CD14-positive monocyte (primary cell): ENCODE measurements at regions not wholly inside any gene's neighbourhood (a gene's known extent, or its start where the extent isn't known, plus 50 kb on each side); places are given as distances from the start of the nearest gene placed in this dataset.

Source experiments
- DNase-seq, 3 donors: peaks; one replicate each; pipeline ENCODE4 v3.0.0-alpha.2; 2011 to 2022
- H2AFZ ChIP-seq: 2 replicates; pipeline ENCODE4 v1.6.0; 2012; ENCODE audit warnings: mild to moderate bottlenecking, low read depth, low read length, inconsistent platforms; ENCODE audit not compliant: insufficient read depth, poor library complexity, severe bottlenecking
- H3K27ac ChIP-seq, 2 donors: 1 replicate in 1 of 2; 2 replicates in 1 of 2; pipeline ENCODE4 v1.5.1; 2012 to 2013; ENCODE audit warnings: low read length in 2 of 2, control low read depth in 1 of 2, inconsistent platforms in 1 of 2, low read depth in 1 of 2, mild to moderate bottlenecking in 1 of 2
- H3K27me3 ChIP-seq, 2 donors: one replicate each; pipeline versions ENCODE4 v1.6.0 to v1.6.1; 2011 to 2013; ENCODE audit warnings: low read length in 2 of 2; ENCODE audit not compliant: control insufficient read depth in 2 of 2, insufficient read depth in 2 of 2
- H3K36me3 ChIP-seq, 2 donors: replicated peaks in 1 of 2; 1 replicate in 1 of 2; 2 replicates in 1 of 2; pipeline versions ENCODE4 v1.5.1 to v1.6.1; 2012 to 2013; ENCODE audit warnings: low read length in 2 of 2, control low read depth in 1 of 2, inconsistent platforms in 1 of 2, mild to moderate bottlenecking in 1 of 2; ENCODE audit not compliant: insufficient read depth in 2 of 2, control insufficient read depth in 1 of 2
- H3K4me1 ChIP-seq, 2 donors: 1 replicate in 1 of 2; 2 replicates in 1 of 2; pipeline versions ENCODE4 v1.5.1 to v1.6.1; 2012 to 2013; ENCODE audit warnings: low read length in 2 of 2, control low read depth in 1 of 2, inconsistent platforms in 1 of 2, mild to moderate bottlenecking in 1 of 2, moderate library complexity in 1 of 2; ENCODE audit not compliant: insufficient read depth in 2 of 2, control insufficient read depth in 1 of 2
- H3K4me2 ChIP-seq: replicated peaks from 2 replicates; pipeline ENCODE3; 2012; ENCODE audit warnings: low read length, moderate library complexity, mild to moderate bottlenecking; ENCODE audit not compliant: poor library complexity, severe bottlenecking; ENCODE audit errors: extremely low read depth
- H3K4me3 ChIP-seq, 3 experiments: fragments of 200-600 bp in 1 of 3; sonication (generic) in 1 of 3; replicated peaks in 1 of 3; 1 replicate in 2 of 3; 2 replicates in 1 of 3; pipeline ENCODE4 v1.5.1; 2011 to 2013; ENCODE audit warnings: low read length in 3 of 3, mild to moderate bottlenecking in 3 of 3, control low read depth in 2 of 3, low read depth in 2 of 3, inconsistent platforms in 1 of 3, moderate library complexity in 1 of 3
- H3K79me2 ChIP-seq: 2 replicates; pipeline ENCODE4 v1.6.0; 2012; ENCODE audit warnings: mild to moderate bottlenecking, control low read depth, inconsistent platforms, low read length, moderate library complexity; ENCODE audit not compliant: insufficient read depth
- H3K9ac ChIP-seq: 2 replicates; pipeline ENCODE4 v1.6.0; 2017; ENCODE audit warnings: low read length, mild to moderate bottlenecking; ENCODE audit not compliant: insufficient read depth, poor library complexity, severe bottlenecking
- H3K9me3 ChIP-seq, 2 donors: replicated peaks in 1 of 2; 1 replicate in 1 of 2; 2 replicates in 1 of 2; pipeline versions ENCODE4 v1.5.1 to v1.6.1; 2012 to 2013; ENCODE audit warnings: low read length in 2 of 2, control low read depth in 1 of 2; ENCODE audit not compliant: control insufficient read depth in 1 of 2, insufficient read depth in 1 of 2
- H4K20me1 ChIP-seq: 2 replicates; pipeline ENCODE4 v1.6.0; 2012; ENCODE audit warnings: mild to moderate bottlenecking, low read length, control low read depth, moderate library complexity; ENCODE audit not compliant: insufficient read depth
- H3K27ac Mint-ChIP-seq, 7 donors: one replicate each; pipeline ENCODE4 v1.8.0; 2020; ENCODE audit warnings: mild to moderate bottlenecking in 7 of 7, mixed read lengths in 7 of 7, moderate library complexity in 6 of 7, inconsistent platforms in 2 of 7
- H3K27me3 Mint-ChIP-seq, 3 donors: one replicate each; pipeline ENCODE4 v1.8.0; 2021 to 2022; ENCODE audit warnings: low read depth in 3 of 3, mild to moderate bottlenecking in 3 of 3, mixed read lengths in 3 of 3, moderate library complexity in 3 of 3, inconsistent platforms in 1 of 3
- H3K36me3 Mint-ChIP-seq, 2 donors: one replicate each; pipeline ENCODE4 v1.8.0; 2020; ENCODE audit warnings: mixed read lengths in 2 of 2, inconsistent platforms in 1 of 2, mild to moderate bottlenecking in 1 of 2
- H3K4me1 Mint-ChIP-seq: one replicate; pipeline ENCODE4 v1.8.0; 2020; ENCODE audit warnings: mild to moderate bottlenecking, mixed read lengths
- H3K4me3 Mint-ChIP-seq, 2 donors: one replicate each; pipeline ENCODE4 v1.8.0; 2020; ENCODE audit warnings: mild to moderate bottlenecking in 2 of 2, mixed read lengths in 2 of 2, moderate library complexity in 1 of 2
- H3K9me3 Mint-ChIP-seq, 7 donors: one replicate each; pipeline ENCODE4 v1.8.0; 2020 to 2022; ENCODE audit warnings: mixed read lengths in 7 of 7, mild to moderate bottlenecking in 6 of 7, moderate library complexity in 6 of 7, inconsistent platforms in 2 of 7
- WGBS: methylation state at CpG from one replicate; pipeline ENCODE4 v1.1.5; 2013; ENCODE audit warnings: missing lambda C conversion rate; ENCODE audit not compliant: insufficient coverage; 5-methylcytosine and 5-hydroxymethylcytosine counted together
- intact Hi-C, 2 donors: fragments of 100-400 bp; cut with micrococcal nuclease; formaldehyde crosslinking; loops; one replicate each; pipeline versions ENCODE4 v1.15.0 to v1.15.1; 2023
- TF ChIP-seq, protein P1 (sequence below): fragments of 200-600 bp; IDR thresholded peaks from one replicate; pipeline ENCODE4 v1.8.0; 2022; ENCODE audit warnings: antibody characterized with exemption, mild to moderate bottlenecking

DNA sequence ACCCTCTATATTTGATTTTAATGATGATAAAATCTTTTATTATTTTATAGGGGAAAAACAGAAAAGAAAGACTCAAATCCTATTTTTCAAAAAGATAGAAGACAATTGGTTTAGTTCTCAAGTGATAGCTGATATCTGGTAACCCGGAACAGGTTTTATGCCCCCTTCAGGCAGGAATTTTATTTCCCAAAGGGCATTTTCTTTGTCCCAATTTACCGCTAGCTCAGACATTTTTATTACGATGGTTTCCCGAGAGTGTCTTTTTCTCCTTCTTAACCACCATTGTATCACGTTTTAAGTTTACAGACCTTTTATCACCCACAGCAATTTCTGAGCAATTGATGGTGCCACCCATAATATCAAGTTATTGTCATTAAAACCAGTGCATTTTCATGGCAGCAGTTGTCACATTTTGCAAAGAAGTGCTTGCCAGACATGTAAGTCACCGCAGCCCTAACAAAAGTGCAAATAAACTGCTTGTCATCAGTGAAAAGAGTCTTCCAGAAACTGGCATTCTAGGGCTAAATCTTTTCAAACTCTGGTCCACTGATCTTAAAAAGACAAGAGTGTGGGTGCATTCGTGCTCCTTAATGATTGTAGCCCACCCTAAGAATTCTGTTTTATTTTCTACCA, 204.8 kb upstream of the VCX start:
- no peak overlapping the region for H3K27ac ChIP-seq
- intact Hi-C loops: no loop called here
- no peak overlapping the region for H3K9ac ChIP-seq
- no peaks in the 10 kb centered on the region for H3K27me3 ChIP-seq
- H2AFZ ChIP-seq: no peak overlapping the region
- no peaks in the 10 kb centered on the region for H3K36me3 ChIP-seq
- no peak for DNase-seq
- no peaks in the 10 kb centered on the region for H4K20me1 ChIP-seq
- WGBS: 93% methylated on average over 5 of the region's 7 CpGs
- H3K36me3 Mint-ChIP-seq: no peaks in the 10 kb centered on the region
- no peaks in the 10 kb centered on the region for H3K79me2 ChIP-seq
- no peak overlapping the region for H3K4me3 ChIP-seq
- H3K4me1 ChIP-seq: no peaks in the 10 kb centered on the region
- TF ChIP-seq, protein P1, sequence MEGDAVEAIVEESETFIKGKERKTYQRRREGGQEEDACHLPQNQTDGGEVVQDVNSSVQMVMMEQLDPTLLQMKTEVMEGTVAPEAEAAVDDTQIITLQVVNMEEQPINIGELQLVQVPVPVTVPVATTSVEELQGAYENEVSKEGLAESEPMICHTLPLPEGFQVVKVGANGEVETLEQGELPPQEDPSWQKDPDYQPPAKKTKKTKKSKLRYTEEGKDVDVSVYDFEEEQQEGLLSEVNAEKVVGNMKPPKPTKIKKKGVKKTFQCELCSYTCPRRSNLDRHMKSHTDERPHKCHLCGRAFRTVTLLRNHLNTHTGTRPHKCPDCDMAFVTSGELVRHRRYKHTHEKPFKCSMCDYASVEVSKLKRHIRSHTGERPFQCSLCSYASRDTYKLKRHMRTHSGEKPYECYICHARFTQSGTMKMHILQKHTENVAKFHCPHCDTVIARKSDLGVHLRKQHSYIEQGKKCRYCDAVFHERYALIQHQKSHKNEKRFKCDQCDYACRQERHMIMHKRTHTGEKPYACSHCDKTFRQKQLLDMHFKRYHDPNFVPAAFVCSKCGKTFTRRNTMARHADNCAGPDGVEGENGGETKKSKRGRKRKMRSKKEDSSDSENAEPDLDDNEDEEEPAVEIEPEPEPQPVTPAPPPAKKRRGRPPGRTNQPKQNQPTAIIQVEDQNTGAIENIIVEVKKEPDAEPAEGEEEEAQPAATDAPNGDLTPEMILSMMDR: no peak
- no peak overlapping the region for H3K4me2 ChIP-seq
- H3K4me1 Mint-ChIP-seq: no peaks in the 10 kb centered on the region
- H3K9me3 Mint-ChIP-seq: peaks cover 0 to 9% (median 3%) of the 10 kb centered on the region in 7 donors
- peaks cover 0 to 2% (median 0%) of the 10 kb centered on the region in 3 donors for H3K27me3 Mint-ChIP-seq
- no peaks in the 10 kb centered on the region for H3K9me3 ChIP-seq
- no peak overlapping the region for H3K27ac Mint-ChIP-seq
- H3K4me3 Mint-ChIP-seq: no peak overlapping the region

DNA sequence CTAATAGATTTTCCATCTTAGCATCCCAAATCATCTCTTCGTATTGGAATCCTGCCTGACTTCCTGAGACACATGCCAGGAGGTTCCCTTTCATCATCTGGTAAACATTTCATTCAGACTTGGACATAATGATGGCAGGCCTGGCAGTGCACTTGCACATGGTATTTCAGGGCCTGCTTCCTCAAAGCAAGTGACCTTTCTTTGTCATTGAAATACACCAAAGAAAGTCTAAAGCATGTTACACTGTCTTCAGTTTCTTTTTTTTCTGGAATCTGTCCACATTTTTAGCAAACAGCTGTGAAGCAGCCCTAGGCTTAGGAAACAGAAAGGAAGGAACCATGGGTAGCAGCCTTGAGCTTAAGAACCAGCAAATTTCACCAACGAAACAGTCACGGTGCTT, 205.9 kb upstream of the VCX start:
- Histone ChIP-seq H4K20me1 (no peaks in the 10 kb centered on the region), H3K79me2 (no peaks in the 10 kb centered on the region), H3K27ac (no peak overlapping the region), H3K4me1 (no peaks in the 10 kb centered on the region), H2AFZ (no peak overlapping the region), H3K9me3 (no peaks in the 10 kb centered on the region), H3K36me3 (no peaks in the 10 kb centered on the region), H3K9ac (no peak overlapping the region), H3K27me3 (no peaks in the 10 kb centered on the region), H3K4me2 (no peak overlapping the region), H3K4me3 (no peak overlapping the region)
- no peak for DNase-seq
- peaks cover 0 to 2% (median 0%) of the 10 kb centered on the region in 3 donors for H3K27me3 Mint-ChIP-seq
- TF ChIP-seq, protein P1: no peak
- no peak overlapping the region for H3K4me3 Mint-ChIP-seq
- H3K27ac Mint-ChIP-seq: no peak overlapping the region
- H3K36me3 Mint-ChIP-seq: no peaks in the 10 kb centered on the region
- intact Hi-C loops: no loop called here
- H3K4me1 Mint-ChIP-seq: no peaks in the 10 kb centered on the region
- no CpG with 5 or more reads among the region's 3 CpGs for WGBS
- peaks cover 0 to 9% (median 4%) of the 10 kb centered on the region in 7 donors for H3K9me3 Mint-ChIP-seq
